ENCODE measurements at regions not wholly inside any gene's neighbourhood (a gene's known extent, or its start where the extent isn't known, plus 50 kb on each side); places are given as distances from the start of the nearest gene placed in this dataset.
A peak's percentile ranks its signal among the peaks of the same experiment; 100 is the strongest.

DNA sequence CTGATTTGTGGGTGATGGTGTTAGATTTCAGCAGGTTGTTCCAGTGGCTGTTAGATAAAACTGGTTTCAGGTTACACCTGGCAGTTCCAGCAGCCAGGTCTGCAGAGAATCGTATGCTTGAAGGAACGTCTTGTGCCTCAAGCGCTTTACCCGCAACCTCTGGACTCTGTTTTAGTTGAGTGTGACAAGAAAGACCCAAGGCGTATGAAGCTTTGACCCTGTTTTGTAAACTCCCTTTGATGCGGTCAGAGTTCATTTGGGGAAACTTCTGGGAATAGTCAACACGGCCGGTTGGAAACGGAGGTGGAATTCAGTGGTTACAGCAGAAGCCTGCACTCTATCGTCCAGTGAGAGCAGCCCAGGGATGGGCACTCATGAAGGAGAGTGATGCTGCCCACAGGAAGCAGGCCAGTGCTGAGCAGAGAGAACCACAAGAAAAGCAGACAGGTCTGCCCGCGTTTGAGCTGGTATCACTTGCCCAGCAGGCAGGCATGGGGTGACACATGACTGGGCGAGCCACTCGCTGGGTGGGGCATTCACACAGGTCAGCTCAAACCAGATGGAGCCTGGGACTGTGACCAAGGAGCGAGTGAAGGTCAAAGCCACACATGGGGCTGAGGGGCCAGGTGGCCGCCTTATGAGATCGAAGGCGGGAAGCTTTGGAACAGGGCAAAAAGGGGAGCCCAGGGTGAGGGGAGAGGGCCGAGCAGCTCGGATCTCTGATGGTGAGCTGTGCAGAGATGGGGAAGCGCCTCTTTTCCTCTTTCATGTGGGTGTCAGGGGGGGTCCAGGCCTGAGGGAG lies 99.6 kb upstream of the MBOAT2 start:
- DNase-seq: peak; percentile 18

DNA sequence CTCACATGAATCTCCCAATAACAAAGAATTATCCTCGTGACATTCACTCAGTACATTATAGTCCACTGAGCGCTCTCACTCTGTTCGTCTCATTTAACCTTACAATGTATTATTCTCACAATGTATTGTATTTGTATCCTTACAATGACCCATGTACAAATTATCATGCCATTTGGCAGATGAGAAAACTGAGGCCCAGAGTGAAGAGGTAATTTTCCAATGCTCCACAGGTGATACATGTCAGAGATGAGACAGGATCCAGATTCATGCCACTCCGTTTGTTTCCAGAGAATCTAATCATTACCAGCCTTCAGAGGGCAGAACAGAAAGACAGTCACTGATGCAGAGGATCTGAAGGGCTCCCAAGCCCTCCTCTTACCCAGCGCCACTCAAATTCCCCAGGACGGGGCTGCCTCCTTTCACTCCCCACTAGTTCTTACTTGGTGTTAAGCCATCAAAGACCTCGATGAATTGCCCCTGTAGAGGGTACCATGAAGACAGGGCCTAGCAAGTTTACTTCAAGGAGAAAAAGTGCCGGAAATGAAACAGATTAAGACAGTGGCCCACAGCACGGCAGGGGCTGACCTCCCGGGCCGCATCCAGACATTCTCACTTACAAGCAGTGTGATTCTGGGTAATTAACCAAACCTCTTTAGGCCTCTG lies 98.4 kb upstream of the MBOAT2 start:
- DNase-seq: no peak

DNA sequence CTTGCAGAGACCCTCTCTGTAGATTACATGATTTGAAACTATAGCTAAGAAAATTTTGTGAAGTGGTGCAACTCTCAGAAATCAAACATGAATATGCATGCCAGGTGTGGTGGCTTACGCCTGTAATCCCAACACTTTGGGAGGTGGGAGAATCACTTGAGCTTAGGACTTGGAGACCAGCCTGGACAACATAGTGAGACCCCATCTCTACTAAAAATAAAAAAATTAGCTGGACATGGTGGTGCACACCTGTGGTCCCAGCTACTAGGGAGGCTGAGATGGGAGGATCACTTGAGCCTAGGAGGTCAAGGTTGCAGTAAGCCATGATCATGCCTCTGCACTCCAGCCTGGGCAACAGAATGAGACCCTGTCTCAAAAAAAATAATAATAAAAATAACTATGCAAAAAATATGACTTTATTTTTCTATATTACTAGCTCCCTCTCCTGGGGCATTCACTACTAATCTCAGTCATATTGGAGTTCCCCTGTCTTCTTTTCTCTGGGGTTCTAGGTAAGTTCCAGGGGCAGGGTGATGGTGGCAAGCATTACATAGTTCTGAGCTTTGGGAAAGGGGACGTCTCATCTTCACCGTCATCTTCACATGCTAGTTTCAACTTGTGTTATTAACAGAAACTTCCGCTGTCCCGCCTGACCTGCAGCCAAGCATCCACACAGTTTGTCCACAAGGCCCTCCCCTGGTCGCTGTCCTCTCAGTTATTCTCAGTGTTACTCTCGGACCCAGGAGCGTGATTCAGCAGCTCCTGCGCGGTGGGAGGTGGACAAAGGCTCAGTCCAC lies 96.8 kb upstream of the MBOAT2 start:
- DNase-seq: no peak

DNA sequence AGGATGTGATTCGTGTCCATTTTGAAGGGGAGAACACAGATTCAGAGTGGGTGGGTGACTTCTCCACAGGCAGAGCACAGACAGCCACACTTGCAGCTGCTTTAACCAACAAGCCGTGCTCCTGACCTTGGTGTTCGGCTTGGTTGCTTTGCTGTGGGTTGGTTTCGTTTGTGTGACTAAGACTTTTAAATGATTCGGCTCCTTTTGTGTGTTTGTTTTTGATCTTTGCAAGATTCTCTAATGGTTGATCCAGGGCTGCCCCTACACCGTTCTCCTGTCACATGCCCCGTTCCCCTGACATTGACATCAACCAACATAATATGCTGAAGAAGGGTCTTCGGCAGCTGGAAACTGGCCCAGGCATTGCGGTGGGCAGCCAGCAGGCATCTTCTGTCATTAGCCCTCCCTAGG lies 95.9 kb upstream of the MBOAT2 start:
- no peak for DNase-seq

DNA sequence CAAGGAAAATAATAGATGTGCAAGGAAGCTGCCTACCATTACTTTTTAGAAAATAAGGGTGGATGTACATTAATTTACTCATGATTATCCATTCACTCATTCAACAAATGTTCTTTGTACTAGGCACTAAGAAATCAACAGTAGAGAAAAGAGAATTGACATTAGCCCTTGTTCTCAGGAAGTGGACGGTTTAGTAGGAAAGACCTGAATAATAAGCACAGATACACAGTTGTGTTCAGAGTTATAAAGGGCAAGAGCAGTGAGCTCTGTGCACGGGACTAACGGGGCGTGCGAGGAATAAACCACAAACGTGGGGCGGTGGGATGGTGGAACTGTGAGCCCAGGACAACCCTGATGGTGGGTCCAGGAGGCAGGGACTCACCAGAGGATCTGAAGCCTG lies 94.4 kb upstream of the MBOAT2 start:
- no peak for DNase-seq

DNA sequence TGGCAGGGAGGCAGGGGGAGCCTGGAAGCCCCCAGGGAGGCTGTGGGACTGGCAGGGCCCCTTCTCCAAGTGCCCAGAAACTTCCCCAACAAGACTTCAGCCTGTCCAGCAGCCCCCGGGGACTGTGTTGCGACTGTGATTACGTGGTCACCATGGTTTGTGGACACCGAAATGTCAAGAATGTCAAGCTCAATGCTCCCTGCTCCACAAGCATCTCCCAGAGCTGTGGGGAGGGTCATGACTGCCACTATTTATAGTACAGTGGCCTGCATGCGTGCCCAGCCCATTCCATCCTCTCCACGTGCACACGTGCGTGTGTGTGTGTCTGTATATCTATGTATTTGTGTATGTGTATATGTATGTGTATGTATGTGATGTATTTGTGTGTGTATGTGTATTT lies 93.8 kb upstream of the MBOAT2 start:
- DNase-seq: no peak

DNA sequence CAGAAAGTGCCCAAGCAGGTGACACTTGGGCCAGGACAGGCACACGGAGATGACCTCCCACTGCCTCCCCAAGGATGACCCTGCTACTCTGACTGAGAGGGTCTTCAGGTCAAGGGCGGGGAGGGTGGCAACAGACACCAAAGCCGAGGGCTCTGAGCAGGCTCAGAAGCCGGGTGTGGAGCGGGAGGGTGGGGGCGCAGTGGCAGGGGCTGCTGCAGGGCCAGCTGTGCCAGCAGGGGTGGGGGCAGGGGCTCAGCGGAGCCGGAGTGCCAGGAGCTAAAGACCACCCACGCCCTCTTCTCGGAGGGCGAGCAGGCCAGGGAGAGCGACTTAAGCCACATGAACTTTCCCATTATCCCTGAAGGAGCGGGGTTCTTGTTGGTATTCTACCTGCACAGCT lies 93.3 kb upstream of the MBOAT2 start:
- no peak for DNase-seq

DNA sequence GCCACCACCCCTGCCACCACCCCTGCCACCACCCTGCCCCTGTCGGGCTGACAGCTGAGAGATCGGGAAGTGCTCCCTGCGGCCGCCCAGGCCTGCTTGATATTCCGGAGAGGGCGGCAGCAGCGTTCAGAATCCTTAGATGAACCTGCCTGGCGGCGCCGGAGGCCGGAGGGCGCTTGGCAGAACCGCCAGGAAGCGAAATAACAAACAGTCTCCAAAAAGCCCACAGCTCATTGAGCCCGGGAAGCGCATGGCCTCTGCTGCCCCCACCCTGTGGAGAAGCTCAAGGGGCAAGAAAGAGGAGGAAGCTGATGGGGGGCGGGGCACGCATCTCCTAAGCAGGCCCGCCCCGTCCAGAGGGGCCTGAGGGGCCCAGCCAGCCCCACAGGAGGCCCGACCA lies 92.2 kb upstream of the MBOAT2 start:
- no peak for DNase-seq

DNA sequence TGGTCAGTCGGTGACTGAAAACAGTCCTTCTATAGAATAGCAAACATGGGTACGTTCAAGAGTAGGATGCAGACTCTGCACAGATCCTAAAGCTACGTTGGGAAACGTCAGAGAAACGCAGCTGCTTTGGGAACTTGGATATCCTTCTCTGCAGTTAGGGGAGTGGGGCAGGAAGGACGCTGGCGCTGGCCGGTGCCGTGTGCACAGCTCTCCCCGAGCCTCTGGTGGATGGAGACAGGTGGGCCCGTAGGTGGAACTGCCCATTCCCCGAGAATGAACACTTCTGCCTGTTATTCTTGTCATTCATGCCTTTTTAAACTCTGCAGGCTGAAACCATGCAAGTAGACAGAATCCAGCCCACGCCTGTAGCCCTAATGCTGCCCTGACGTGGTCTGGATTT lies 91.7 kb upstream of the MBOAT2 start:
- no peak for DNase-seq

DNA sequence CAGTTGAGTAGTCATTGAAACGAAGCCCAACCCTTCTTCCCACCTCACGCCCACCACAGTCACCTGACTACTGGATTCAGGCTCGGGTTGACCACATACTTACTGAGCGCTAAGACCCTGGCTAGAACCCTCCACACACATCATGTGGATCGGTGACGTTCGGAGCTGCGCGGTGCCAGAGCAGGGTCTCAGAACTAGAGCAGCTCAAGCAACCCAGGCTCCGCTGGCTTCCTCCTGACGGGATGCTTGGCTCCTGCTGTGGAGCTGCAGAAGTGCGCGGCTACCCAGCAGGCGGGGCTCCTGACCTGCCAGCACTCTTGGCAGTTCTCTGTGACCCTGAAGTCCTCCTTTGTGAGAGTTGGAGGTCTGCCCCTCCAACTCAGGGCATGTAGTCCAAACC lies 90.6 kb upstream of the MBOAT2 start:
- DNase-seq: no peak

DNA sequence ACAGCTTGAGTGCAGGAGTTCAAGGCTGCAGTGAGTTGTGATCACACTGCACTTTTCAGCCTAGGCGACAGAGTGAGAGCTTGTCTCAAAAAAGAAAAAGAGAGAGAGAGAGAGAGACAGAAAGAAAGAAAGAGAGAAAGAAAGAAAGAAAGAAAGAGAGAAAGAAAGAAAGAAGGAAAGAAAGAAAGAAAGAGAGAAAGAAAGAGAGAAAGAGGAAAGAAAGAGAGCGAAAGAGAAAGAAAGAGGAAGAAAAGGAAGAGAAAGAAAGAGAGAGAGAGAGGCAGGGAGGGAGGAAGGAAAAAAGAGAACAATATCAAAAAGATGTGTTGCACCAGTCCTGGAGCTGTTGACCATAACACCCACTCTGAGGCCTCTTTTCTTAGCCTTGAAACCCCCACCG lies 89.8 kb upstream of the MBOAT2 start:
- no peak for DNase-seq

DNA sequence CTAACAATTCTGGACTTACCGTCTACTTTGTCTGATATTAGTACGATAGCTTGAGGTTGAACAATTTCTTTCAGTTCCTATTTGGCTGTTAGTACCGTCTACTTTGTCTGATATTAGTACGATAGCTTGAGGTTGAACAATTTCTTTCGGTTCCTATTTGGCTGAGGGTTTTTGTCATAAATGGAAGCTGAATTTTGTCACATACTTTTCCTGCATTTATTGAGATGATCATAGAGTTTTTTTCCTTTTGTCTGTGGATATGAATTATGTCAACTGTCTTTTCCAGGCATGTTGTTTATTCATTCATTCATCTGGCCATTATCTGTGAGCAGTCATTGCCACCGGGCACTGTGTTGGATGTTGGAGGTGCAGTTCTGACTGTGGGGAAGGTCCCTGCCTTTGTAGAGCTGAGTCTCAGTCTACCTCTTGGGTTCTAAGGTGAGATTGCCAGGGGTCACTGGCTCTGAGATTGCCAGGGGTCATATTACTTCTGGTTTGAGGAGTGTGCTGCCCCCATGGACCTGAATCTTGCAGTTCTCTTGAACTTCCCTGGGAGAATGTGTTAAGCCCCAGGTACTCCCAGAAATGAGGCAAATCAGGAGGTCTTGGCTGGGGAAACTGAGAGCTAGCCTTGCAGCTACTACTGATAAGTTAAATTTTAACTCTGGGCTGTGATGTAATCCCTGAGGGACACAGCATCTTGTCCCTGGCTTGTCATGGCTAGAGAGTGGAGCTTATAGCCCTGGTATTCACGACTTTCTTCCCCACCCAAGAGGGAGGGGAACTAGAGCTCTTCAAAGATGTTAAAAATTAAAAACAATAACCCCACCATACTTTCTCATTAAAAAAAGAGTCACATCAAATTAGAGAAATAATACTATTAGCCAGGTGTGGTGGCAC lies 89.1 kb upstream of the MBOAT2 start:
- no peak for DNase-seq

DNA sequence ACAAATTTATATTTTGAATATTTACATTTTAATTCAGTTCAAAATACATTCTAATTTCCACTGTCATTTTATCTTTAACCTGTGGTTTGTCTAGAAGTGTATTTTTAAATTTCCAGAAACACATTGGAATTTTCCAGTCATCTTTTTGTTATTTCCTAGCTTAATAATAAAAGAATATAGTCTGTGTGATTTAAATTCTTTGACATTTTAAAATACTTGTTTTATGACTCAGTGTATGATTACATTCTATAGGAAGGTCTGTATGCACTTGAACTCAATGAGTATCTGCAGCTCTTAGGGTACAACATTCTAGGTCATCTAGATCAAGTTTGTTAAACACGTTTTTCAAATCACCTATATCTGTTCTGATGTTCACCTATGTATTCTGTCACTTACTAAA lies 88.3 kb upstream of the MBOAT2 start:
- DNase-seq: no peak

DNA sequence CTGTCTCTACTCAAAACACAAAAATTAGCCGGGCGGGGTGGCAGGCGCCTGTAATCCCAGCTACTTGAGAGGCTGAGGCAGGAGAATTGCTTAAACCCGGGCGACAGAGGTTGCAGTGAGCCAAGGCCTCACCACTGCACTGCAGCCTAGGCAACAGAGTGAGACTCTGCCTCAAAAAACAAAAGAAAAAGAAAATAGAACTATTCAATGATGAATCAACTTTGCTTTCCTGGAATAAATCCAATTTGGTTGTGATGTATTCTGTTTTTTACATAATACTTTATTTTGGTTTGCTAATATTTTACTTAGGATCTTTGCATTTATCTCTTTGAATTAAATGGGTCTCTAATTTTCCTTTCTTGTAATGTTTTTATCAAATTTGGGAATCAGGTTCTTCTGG lies 86.3 kb upstream of the MBOAT2 start:
- DNase-seq: no peak

DNA sequence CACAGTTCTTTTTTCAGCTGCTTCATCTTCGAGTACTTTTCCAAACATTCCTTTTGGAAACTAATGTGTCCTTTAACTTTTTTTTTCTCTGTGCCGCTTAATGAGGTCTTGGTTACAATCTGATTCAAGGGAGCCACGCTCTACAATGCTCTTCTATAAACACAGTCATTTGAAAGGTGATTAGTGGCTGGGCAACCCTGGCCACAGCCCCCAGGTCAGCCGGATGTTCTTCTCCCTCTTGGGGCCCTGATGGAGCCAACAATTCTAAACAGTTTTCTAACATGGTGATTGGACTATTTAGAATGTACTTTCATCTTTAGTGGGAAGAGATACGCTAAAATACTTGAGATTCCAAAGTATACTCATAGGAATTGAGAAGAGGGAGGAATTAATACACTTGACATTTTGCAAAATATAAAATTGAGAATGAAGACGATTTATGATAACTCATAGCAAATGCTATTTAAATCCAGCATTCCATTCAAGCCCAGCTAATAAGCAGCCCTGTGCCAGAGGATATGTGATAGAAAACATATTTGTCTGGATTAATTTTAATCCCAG lies 83.7 kb upstream of the MBOAT2 start:
- no peak for DNase-seq

DNA sequence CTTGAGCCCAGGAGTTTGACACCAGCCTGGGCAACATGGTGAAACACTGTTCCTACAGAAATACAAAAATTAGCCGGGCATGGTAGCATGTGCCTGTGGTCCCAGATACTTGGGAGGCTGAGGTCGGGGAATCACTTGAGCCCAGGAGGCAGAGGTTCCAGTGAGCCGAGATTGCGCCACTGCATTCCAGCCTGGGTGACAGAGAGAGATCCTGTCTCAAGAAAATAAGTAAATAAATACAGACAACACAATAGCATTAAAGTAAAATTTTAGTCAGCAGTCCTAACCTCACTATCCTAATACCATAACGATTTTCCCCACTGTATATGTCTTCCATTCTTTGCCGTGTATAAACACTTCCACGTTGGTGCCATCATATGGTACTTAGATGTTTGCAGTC lies 83.0 kb upstream of the MBOAT2 start:
- no peak for DNase-seq

DNA sequence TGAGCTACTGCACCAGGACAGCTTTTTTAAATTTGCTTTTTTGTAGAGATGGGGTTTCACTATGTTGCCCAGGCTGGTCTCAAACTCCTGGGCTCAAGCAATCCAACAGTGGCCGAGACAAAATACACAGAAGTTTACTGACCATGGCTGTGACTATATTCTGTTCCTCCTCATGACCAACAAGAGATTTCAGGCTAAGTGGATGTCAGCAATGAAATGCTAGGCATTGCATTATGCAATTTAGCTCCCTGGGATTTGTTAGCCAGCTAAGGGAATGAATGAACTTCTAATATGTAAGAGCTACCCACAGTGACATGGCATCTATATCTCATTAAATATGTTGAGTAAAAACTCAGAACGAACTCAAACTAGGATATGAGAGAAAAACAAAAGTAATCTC lies 81.9 kb upstream of the MBOAT2 start:
- DNase-seq: no peak

DNA sequence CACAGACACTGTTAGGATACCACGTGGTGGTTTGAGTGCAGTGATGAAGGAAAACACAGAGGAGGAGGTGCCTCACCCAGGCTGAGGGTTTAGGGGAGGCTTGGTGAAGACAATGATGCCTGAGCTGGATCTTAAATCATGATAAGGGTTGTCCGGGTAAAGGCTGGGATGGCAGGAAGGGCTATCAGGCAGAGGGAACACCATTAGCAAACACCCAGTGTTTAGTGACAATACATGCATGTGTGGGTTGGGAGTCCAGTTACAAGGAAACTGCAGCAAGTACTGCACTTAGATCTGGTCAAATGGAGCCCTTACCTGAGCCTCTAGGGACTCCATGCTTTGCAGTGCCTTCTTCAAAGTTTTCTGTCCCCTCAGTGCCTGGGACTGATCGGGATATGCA lies 79.8 kb upstream of the MBOAT2 start:
- DNase-seq: no peak

DNA sequence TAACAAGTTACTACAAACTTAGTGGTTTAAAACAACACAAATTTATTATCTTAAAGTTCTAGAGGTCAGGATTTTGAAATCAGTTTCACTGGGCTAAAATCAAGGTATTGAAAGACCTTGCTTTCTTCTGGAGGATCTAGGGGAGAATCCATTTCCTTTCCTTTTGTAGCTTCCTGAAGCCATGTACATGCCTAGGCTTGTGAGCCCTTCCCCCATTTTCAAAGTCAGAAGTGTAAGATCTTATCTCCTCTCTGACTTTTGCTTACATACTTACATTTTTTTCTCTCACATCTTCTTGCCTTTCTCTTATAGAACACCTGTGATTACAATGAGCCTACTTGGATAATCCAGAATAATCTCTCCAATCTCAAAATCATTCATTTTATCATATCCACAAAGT lies 78.7 kb upstream of the MBOAT2 start:
- no peak for DNase-seq

DNA sequence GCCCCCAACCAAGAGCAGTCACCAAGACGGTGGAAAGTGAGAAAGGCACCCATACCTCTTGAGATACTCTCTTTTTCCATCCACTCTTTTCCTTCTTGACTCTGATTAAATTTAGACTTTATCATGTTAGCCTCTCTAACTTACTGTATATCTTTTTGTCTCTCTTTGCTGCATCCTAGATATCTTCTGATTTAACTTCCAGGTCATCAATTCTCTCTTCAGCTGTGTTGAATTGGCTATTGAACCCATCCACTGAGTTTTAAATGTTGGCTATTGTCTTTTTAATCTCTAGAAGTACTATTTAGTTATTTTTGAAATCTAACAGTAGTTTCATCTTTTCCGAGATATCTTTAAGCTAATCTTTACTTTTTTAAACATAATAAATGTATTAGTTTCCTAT lies 78.3 kb upstream of the MBOAT2 start:
- DNase-seq: no peak

DNA sequence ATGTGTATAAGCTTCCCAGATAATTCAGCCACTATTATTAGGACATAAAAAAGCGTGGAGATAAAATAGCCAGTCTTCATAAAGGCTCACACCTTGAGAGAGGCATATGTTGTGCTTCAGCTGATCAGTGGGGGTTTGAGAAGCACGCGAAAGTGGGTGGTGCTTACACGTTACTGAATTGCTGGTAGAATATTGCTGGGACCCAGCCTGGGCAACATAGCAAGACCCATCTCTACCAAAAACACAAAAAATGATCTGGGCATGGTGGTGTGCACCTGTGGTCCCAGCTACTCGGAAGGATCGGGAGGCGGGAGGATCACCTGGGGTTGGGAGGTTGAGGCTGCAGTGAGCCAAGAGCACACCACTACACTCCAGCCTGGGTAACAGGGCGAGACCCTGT lies 74.9 kb upstream of the MBOAT2 start:
- DNase-seq: no peak

DNA sequence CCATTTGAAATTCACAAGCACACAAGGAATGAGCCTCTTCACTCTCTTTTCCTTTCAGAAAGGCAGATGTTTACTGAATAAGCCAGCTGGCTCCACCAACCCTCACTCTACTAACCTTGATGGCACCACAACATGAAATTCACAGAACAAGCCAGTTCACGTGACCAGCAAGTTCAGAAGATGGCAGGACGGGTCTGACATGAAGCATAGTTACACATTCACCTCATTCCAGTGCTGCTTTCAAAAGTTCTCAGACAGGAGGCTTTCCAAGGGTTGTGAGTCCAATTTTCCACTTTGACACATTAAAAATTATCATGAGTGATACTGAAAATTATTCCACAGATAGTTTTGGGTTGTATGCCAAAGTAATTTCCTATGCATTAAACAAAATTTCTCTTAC lies 74.2 kb upstream of the MBOAT2 start:
- no peak for DNase-seq

DNA sequence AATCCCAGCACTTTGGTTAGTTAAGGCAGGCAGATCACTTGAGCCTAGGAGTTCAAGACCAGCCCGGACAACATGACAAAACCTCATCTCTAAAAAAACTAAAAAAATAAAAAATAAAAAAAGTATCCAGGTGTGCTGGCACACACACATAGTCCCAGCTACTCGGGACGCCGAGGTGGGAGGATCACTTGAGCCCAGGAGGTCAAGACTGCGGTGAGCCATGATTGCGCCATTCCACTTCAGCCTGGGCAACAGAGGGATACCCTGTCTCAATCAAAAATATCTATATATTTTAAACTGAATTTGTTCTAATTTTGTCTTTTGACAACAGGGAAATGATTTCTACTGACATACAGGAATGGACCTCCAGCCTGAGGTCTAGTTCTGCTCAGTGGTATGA lies 73.3 kb upstream of the MBOAT2 start:
- no peak for DNase-seq
